PC-9 (cell line): ENCODE measurements at regions not wholly inside any gene's neighbourhood (a gene's known extent, or its start where the extent isn't known, plus 50 kb on each side); places are given as distances from the start of the nearest gene placed in this dataset.

Experiments
- BruUV-seq: library from RNA; stranded (reverse); fragments of 400-500 nt; replicated peaks from 2 replicates; lab custom pipeline; 2021; lab: Mats Ljungman, UMichigan
- CTCF ChIA-PET: fragments of 300-600 bp; sonication (Branson Sonifier 250); formaldehyde crosslinking; loops from one replicate; lab custom pipeline; 2022; ENCODE audit warnings: antibody characterized with exemption; lab: Charles Lee
- POLR2A ChIA-PET: fragments of 300-600 bp; sonication (Branson Sonifier 250); formaldehyde crosslinking; loops from one replicate; lab custom pipeline; 2022; ENCODE audit warnings: antibody characterized with exemption; ENCODE audit not compliant: unreplicated experiment; lab: Charles Lee
- DNase-seq, 2 experiments: peaks; one replicate each; pipeline versions ENCODE4 v3.0.0 to v3.0.0-alpha.2; 2015 to 2022; ENCODE audit warnings: mixed read lengths in 1 of 2
- H2AFZ ChIP-seq: fragments of 200-600 bp; sonication (generic); 2 replicates; pipeline ENCODE4 v1.8.1; 2017; ENCODE audit warnings: antibody characterized with exemption
- H3F3A ChIP-seq: fragments of 200-600 bp; sonication (generic); 2 replicates; pipeline ENCODE4 v1.8.1; 2017; ENCODE audit warnings: antibody characterized with exemption, mild to moderate bottlenecking, low read depth; ENCODE audit not compliant: insufficient read depth
- H3K27ac ChIP-seq: fragments of 200-600 bp; sonication (generic); 2 replicates; pipeline ENCODE4 v1.6.1; 2016; ENCODE audit warnings: mixed run types
- H3K27me3 ChIP-seq: fragments of 200-600 bp; sonication (generic); 2 replicates; pipeline ENCODE4 v1.6.1; 2016; ENCODE audit warnings: low read depth, mixed run types; ENCODE audit not compliant: insufficient read depth
- H3K36me3 ChIP-seq: fragments of 200-600 bp; sonication (generic); 2 replicates; pipeline ENCODE4 v1.6.1; 2016; ENCODE audit warnings: low read depth, mixed run types
- H3K4me1 ChIP-seq: fragments of 200-600 bp; sonication (generic); replicated peaks from 2 replicates; pipeline ENCODE4 v1.6.1; 2016; ENCODE audit warnings: mixed run types; ENCODE audit not compliant: insufficient read depth
- H3K4me2 ChIP-seq: fragments of 200-600 bp; sonication (generic); 2 replicates; pipeline ENCODE4 v1.6.1; 2017; ENCODE audit warnings: mixed run types
- H3K4me3 ChIP-seq: fragments of 200-600 bp; sonication (generic); 2 replicates; pipeline ENCODE4 v1.6.1; 2016; ENCODE audit warnings: mixed run types
- H3K79me2 ChIP-seq: fragments of 200-600 bp; sonication (generic); 2 replicates; pipeline ENCODE4 v1.6.1; 2017; ENCODE audit warnings: low read depth, mixed run types
- H3K9me2 ChIP-seq: fragments of 200-600 bp; sonication (generic); 2 replicates; pipeline ENCODE4 v1.8.1; 2017; ENCODE audit warnings: mild to moderate bottlenecking; ENCODE audit not compliant: insufficient read depth
- H3K9me3 ChIP-seq: fragments of 200-600 bp; sonication (generic); 2 replicates; pipeline ENCODE4 v1.8.1; 2016; ENCODE audit warnings: low read depth; ENCODE audit not compliant: insufficient read depth
- H4K20me1 ChIP-seq: fragments of 200-600 bp; sonication (generic); 2 replicates; pipeline ENCODE4 v1.8.1; 2017; ENCODE audit not compliant: insufficient read depth
- CTCF ChIP-seq: fragments of 200-600 bp; sonication (generic); conservative IDR thresholded peaks from 2 replicates; pipeline ENCODE4 v1.6.1; 2017; ENCODE audit warnings: mixed run types, antibody characterized with exemption, mild to moderate bottlenecking, moderate library complexity
- EZH2 ChIP-seq: fragments of 200-600 bp; sonication (generic); IDR thresholded peaks from 2 replicates; pipeline ENCODE4 v1.8.0; 2017; ENCODE audit warnings: antibody characterized with exemption, low read depth
- intact Hi-C: fragments of 100-400 bp; cut with micrococcal nuclease; formaldehyde crosslinking; loops from one replicate; pipeline ENCODE4 v1.10.0; 2022; ENCODE audit not compliant: unreplicated experiment

GRCh38 chr18:56235071-56235470, 403.3 kb downstream of the TXNL1 start:
- intact Hi-C loops: no loop called here
- H3K79me2 ChIP-seq: no peaks in the 10 kb centered on the region
- CTCF ChIA-PET: no interaction called here
- H3K27ac ChIP-seq: no peak overlapping the region
- no peaks in the 10 kb centered on the region for H3K27me3 ChIP-seq
- H2AFZ ChIP-seq: no peak overlapping the region
- no peaks in the 10 kb centered on the region for H4K20me1 ChIP-seq
- DNase-seq: no peak
- no peaks in the 10 kb centered on the region for H3K9me2 ChIP-seq
- no peaks in the 10 kb centered on the region for H3F3A ChIP-seq
- H3K9me3 ChIP-seq: 0 out of 2 replicates have a peak, but pooled peaks cover 3% of the 10 kb centered on the region
- H3K4me3 ChIP-seq: no peak overlapping the region
- H3K4me1 ChIP-seq: no peaks in the 10 kb centered on the region
- TF ChIP-seq EZH2 (no peak), CTCF (no peak)
- no TSS peak for BruUV-seq
- POLR2A ChIA-PET: no interaction called here
- no peaks in the 10 kb centered on the region for H3K36me3 ChIP-seq
- no peak overlapping the region for H3K4me2 ChIP-seq

GRCh38 chr18:56233595-56233994, 404.8 kb downstream of the TXNL1 start:
- intact Hi-C loops: no loop called here
- no TSS peak for BruUV-seq
- no peak overlapping the region for H3K27ac ChIP-seq
- no peak for DNase-seq
- H2AFZ ChIP-seq: no peak overlapping the region
- TF ChIP-seq EZH2 (no peak), CTCF (no peak)
- no peaks in the 10 kb centered on the region for H3F3A ChIP-seq
- POLR2A ChIA-PET: no interaction called here
- H3K9me3 ChIP-seq: 0 out of 2 replicates have a peak, but pooled peaks cover 3% of the 10 kb centered on the region
- CTCF ChIA-PET: no interaction called here
- no peaks in the 10 kb centered on the region for H4K20me1 ChIP-seq
- H3K4me1 ChIP-seq: no peaks in the 10 kb centered on the region
- H3K36me3 ChIP-seq: no peaks in the 10 kb centered on the region
- no peaks in the 10 kb centered on the region for H3K9me2 ChIP-seq
- no peak overlapping the region for H3K4me3 ChIP-seq
- H3K4me2 ChIP-seq: no peak overlapping the region
- H3K27me3 ChIP-seq: no peaks in the 10 kb centered on the region
- H3K79me2 ChIP-seq: no peaks in the 10 kb centered on the region

- TF ChIP-seq EZH2 (no peak), CTCF (no peak)
- H3K9me2 ChIP-seq: no peaks in the 10 kb centered on the region
- no peaks in the 10 kb centered on the region for H3K27me3 ChIP-seq
- H3K9me3 ChIP-seq: no peaks in the 10 kb centered on the region
- H3F3A ChIP-seq: no peaks in the 10 kb centered on the region
- no TSS peak for BruUV-seq
- no peaks in the 10 kb centered on the region for H3K36me3 ChIP-seq
- no peak overlapping the region for H3K4me2 ChIP-seq
- H3K79me2 ChIP-seq: no peaks in the 10 kb centered on the region
- H3K27ac ChIP-seq: no peak overlapping the region
- intact Hi-C loops: no loop called here
- ChIA-PET CTCF (no interaction called here), POLR2A (no interaction called here)
- no peak overlapping the region for H3K4me3 ChIP-seq
- H2AFZ ChIP-seq: no peak overlapping the region
- H3K4me1 ChIP-seq: no peaks in the 10 kb centered on the region
- no peaks in the 10 kb centered on the region for H4K20me1 ChIP-seq
- DNase-seq: no peak
Measured at GRCh38 chr18:56226025-56226424, 412.4 kb downstream of the TXNL1 start.
